ENCODE measurements at regions not wholly inside any gene's neighbourhood (a gene's known extent, or its start where the extent isn't known, plus 50 kb on each side); places are given as distances from the start of the nearest gene placed in this dataset.
A peak's percentile ranks its signal among the peaks of the same experiment; 100 is the strongest.

- no peak for ATAC-seq
- H3K4me3 ChIP-seq, result no peak overlapping the region
- no peaks in the 10 kb centered on the region for H3K36me3 ChIP-seq
- TF ChIP-seq POLR2AphosphoS5 (IDR thresholded peaks at IDR 0.05), result no peak
- no peak for TF ChIP-seq EP300 (IDR thresholded peaks at IDR 0.05)
- no peak for TF ChIP-seq POLR2A (IDR thresholded peaks at IDR 0.05)
- no peak overlapping the region for H3K27ac ChIP-seq
- no peaks in the 10 kb centered on the region for H3K27me3 ChIP-seq
- WGBS, 2 donors (ENCODE audit: low coverage in 1 of 2), result 100% methylated on average over 1 of the region's 1 CpG
- peaks cover 3 to 33% (median 5%) of the 10 kb centered on the region in 3 donors for H3K4me1 ChIP-seq
- H3K9me3 ChIP-seq, result peaks cover 0 to 16% (median 0%) of the 10 kb centered on the region in 3 donors
Observed at GRCh38 chr12:124665511-124665910, 98.1 kb upstream of the NCOR2 start.

- Histone ChIP-seq H3K36me3 (no peaks in the 10 kb centered on the region), H3K27ac (no peak overlapping the region), H3K27me3 (no peaks in the 10 kb centered on the region), H3K9me3 (peaks cover 0 to 11% (median 0%) of the 10 kb centered on the region in 3 donors), H3K4me3 (no peak overlapping the region), H3K4me1 (peaks cover 3 to 33% (median 5%) of the 10 kb centered on the region in 3 donors)
- TF ChIP-seq EP300 (IDR thresholded peaks at IDR 0.05), result no peak
- TF ChIP-seq POLR2AphosphoS5 (IDR thresholded peaks at IDR 0.05), result no peak
- TF ChIP-seq CTCF (IDR thresholded peaks at IDR 0.05), result no peak
- TF ChIP-seq POLR2A (IDR thresholded peaks at IDR 0.05), result no peak
- ATAC-seq, result no peak
- WGBS, 2 donors (ENCODE audit: low coverage in 1 of 2), result 86 to 92% methylated on average over 4 to 6 of the region's 6 CpGs
Observed at GRCh38 chr12:124664395-124665111, 97.1 kb upstream of the NCOR2 start.

- Histone ChIP-seq H3K9me3 (peaks cover 0 to 11% (median 0%) of the 10 kb centered on the region in 3 donors), H3K27me3 (no peaks in the 10 kb centered on the region), H3K4me1 (peaks cover 3 to 27% (median 3%) of the 10 kb centered on the region in 3 donors), H3K27ac (peak overlapping the region in 2 of 4 donors; percentile 28 to 46), H3K4me3 (no peak overlapping the region), H3K36me3 (no peaks in the 10 kb centered on the region)
- TF ChIP-seq CTCF (IDR thresholded peaks at IDR 0.05), result no peak
- 65 to 81% methylated on average over 5 to 6 of the region's 19 CpGs for WGBS, 2 donors (ENCODE audit: low coverage in 1 of 2)
- ATAC-seq, result no peak
Observed at GRCh38 chr12:124663771-124664366, 96.5 kb upstream of the NCOR2 start.

GRCh38 chr12:124663206-124663605, 95.8 kb upstream of the NCOR2 start:
- peak overlapping the region in 3 of 4 donors; percentile 24 to 46 (median 28) for H3K27ac ChIP-seq
- H3K9me3 ChIP-seq, result peaks cover 0 to 11% (median 0%) of the 10 kb centered on the region in 3 donors
- no peak for TF ChIP-seq EP300 (IDR thresholded peaks at IDR 0.05)
- no peak for TF ChIP-seq POLR2A (IDR thresholded peaks at IDR 0.05)
- no peak for TF ChIP-seq POLR2AphosphoS5 (IDR thresholded peaks at IDR 0.05)
- no peak for TF ChIP-seq CTCF (IDR thresholded peaks at IDR 0.05)
- WGBS, 2 donors (ENCODE audit: low coverage in 1 of 2), result 65 to 74% methylated on average over 7 of the region's 7 CpGs
- peak; percentile 40 for ATAC-seq
- H3K4me1 ChIP-seq, result peaks cover 0 to 20% (median under 1%) of the 10 kb centered on the region in 3 donors
- H3K36me3 ChIP-seq, result no peaks in the 10 kb centered on the region
- no peak overlapping the region for H3K4me3 ChIP-seq
- H3K27me3 ChIP-seq, result no peaks in the 10 kb centered on the region

GRCh38 chr12:124661341-124661740, 93.9 kb upstream of the NCOR2 start:
- Histone ChIP-seq H3K4me3 (no peak overlapping the region), H3K27me3 (no peaks in the 10 kb centered on the region), H3K36me3 (no peaks in the 10 kb centered on the region), H3K27ac (peak overlapping the region in 1 of 4 donors; percentile 28), H3K9me3 (peaks cover 0 to 2% (median 0%) of the 10 kb centered on the region in 3 donors), H3K4me1 (peaks cover 0 to 17% (median 2%) of the 10 kb centered on the region in 3 donors)
- 84% methylated on average over 3 of the region's 7 CpGs; no CpG with 5 or more reads in 1 of the 2 donors for WGBS, 2 donors (ENCODE audit: low coverage in 1 of 2)
- no peak for TF ChIP-seq POLR2AphosphoS5 (IDR thresholded peaks at IDR 0.05)
- no peak for TF ChIP-seq EP300 (IDR thresholded peaks at IDR 0.05)
- no peak for TF ChIP-seq CTCF (IDR thresholded peaks at IDR 0.05)
- no peak for ATAC-seq

Data from gastroesophageal sphincter (tissue), 4 donors.